A673 (cell line): ENCODE measurements at regions not wholly inside any gene's neighbourhood (a gene's known extent, or its start where the extent isn't known, plus 50 kb on each side); places are given as distances from the start of the nearest gene placed in this dataset.

ENCODE experiments used
- BruUV-seq: library from RNA; stranded (reverse); fragments of 400-500 nt; replicated peaks from 2 replicates; lab custom pipeline; 2021; lab: Mats Ljungman, UMichigan
- CTCF ChIA-PET: fragments of 300-600 bp; sonication (Branson Sonifier 250); formaldehyde crosslinking; loops from one replicate; lab custom pipeline; 2022; ENCODE audit warnings: antibody characterized with exemption; lab: Charles Lee
- POLR2A ChIA-PET: fragments of 300-600 bp; sonication (Branson Sonifier 250); formaldehyde crosslinking; loops from one replicate; lab custom pipeline; 2022; ENCODE audit warnings: antibody characterized with exemption; ENCODE audit not compliant: low non-redundant PET; lab: Charles Lee
- DNase-seq: peaks from one replicate; pipeline ENCODE4 v3.0.0-alpha.2; 2015; ENCODE audit warnings: low spot score
- H3K27ac ChIP-seq: fragments of 200-600 bp; sonication (generic); 2 replicates; pipeline ENCODE4 v1.5.1; 2016; ENCODE audit warnings: mixed run types, low read depth, mild to moderate bottlenecking, mixed read lengths, antibody characterized with exemption, low read length; ENCODE audit not compliant: poor library complexity, severe bottlenecking
- H3K27me3 ChIP-seq: fragments of 200-600 bp; sonication (generic); replicated peaks from 2 replicates; pipeline ENCODE4 v1.6.1; 2017; ENCODE audit warnings: mixed run types, low read depth, mild to moderate bottlenecking, mixed read lengths, antibody characterized with exemption, low read length; ENCODE audit not compliant: insufficient read depth, poor library complexity
- H3K36me3 ChIP-seq: fragments of 200-600 bp; sonication (generic); 2 replicates; pipeline ENCODE4 v1.6.1; 2016; ENCODE audit warnings: mixed run types, mild to moderate bottlenecking, mixed read lengths, antibody characterized with exemption, low read length; ENCODE audit not compliant: insufficient read depth, poor library complexity, severe bottlenecking
- H3K4me1 ChIP-seq: fragments of 200-600 bp; sonication (generic); 2 replicates; pipeline ENCODE4 v1.6.1; 2017; ENCODE audit warnings: mixed run types, mild to moderate bottlenecking, mixed read lengths, antibody characterized with exemption, low read length; ENCODE audit not compliant: insufficient read depth, poor library complexity, severe bottlenecking
- H3K4me3 ChIP-seq: fragments of 200-600 bp; sonication (generic); 2 replicates; pipeline ENCODE4 v1.5.1; 2016; ENCODE audit warnings: low read depth, mixed run types, mild to moderate bottlenecking, mixed read lengths, low read length; ENCODE audit not compliant: poor library complexity, severe bottlenecking
- H3K9me3 ChIP-seq: fragments of 200-600 bp; sonication (generic); 2 replicates; pipeline ENCODE4 v1.6.1; 2016; ENCODE audit warnings: mixed run types, low read depth, mild to moderate bottlenecking, mixed read lengths, antibody characterized with exemption, low read length; ENCODE audit not compliant: poor library complexity, severe bottlenecking
- EZH2 ChIP-seq: fragments of 200-600 bp; sonication (generic); IDR thresholded peaks from 2 replicates; pipeline ENCODE4 v1.6.1; 2017; ENCODE audit warnings: borderline replicate concordance, low read depth, mild to moderate bottlenecking, mixed read lengths, antibody characterized with exemption, low read length; ENCODE audit not compliant: poor library complexity, severe bottlenecking
- intact Hi-C: fragments of 100-400 bp; cut with micrococcal nuclease; formaldehyde crosslinking; loops from one replicate; pipeline ENCODE4 v1.10.0; 2022; ENCODE audit not compliant: unreplicated experiment
- TF ChIP-seq, protein P1 (sequence below): fragments of 300-800, 200-600 bp; sonication (generic); conservative IDR thresholded peaks from 2 replicates; pipeline ENCODE4 v1.5.1; 2017; ENCODE audit warnings: low read depth, mild to moderate bottlenecking, antibody characterized with exemption, low read length, moderate library complexity, mixed read lengths

DNA sequence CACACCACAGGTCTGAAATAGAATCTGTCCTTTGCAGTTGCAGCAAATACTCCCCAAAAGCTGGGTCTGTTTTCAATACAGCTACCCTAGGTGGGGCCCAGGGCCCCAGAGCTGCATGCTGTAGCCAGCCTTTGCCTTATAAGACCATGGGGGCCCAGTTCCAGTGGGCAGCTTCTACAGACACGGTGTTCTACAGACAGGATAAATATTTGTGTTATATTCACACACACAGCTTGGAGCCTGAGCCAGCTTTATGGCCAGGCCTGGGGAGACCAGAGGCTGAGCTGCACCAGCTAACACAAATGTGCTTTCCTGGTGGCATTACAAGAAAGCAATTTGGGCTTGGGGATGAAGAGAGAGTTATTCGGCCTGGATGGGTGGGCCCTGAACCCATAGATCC is 151.8 kb upstream of the NCAM1 start:
- CTCF ChIA-PET, result no interaction called here

DNA sequence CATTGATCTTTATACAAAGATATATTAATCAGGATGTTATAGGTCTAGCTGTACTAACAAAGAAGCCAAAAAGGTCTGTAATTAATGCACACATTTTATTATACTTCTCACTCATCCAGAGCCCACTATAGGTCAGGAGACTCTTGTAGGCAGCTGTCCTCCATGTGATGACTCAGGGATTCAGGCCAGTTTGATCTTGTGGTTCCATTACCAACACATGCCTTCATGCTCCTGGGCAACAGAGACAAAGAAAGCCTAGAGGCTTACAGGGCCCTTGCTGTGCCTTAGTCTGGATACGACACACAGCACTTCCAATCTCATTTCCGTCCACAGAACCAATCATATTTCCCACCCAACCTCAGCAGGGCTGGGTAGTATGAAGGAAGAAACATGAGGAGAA is 150.3 kb upstream of the NCAM1 start:
- DNase-seq, result no peak
- intact Hi-C loops, result no loop called here
- Histone ChIP-seq H3K4me3 (no peak overlapping the region), H3K9me3 (no peaks in the 10 kb centered on the region), H3K4me1 (peaks cover 21% of the 10 kb centered on the region), H3K27me3 (no peaks in the 10 kb centered on the region), H3K27ac (no peak overlapping the region), H3K36me3 (no peaks in the 10 kb centered on the region)
- ChIA-PET CTCF (no interaction called here), POLR2A (no interaction called here)
- no peak for TF ChIP-seq EZH2
- TF ChIP-seq, protein P1, sequence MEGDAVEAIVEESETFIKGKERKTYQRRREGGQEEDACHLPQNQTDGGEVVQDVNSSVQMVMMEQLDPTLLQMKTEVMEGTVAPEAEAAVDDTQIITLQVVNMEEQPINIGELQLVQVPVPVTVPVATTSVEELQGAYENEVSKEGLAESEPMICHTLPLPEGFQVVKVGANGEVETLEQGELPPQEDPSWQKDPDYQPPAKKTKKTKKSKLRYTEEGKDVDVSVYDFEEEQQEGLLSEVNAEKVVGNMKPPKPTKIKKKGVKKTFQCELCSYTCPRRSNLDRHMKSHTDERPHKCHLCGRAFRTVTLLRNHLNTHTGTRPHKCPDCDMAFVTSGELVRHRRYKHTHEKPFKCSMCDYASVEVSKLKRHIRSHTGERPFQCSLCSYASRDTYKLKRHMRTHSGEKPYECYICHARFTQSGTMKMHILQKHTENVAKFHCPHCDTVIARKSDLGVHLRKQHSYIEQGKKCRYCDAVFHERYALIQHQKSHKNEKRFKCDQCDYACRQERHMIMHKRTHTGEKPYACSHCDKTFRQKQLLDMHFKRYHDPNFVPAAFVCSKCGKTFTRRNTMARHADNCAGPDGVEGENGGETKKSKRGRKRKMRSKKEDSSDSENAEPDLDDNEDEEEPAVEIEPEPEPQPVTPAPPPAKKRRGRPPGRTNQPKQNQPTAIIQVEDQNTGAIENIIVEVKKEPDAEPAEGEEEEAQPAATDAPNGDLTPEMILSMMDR, result no peak
- BruUV-seq, result no TSS peak

More for the DNA sequence above, 151.8 kb upstream of the NCAM1 start:
- POLR2A ChIA-PET, result no interaction called here
- intact Hi-C loops, result no loop called here
- no peak for DNase-seq
- no TSS peak for BruUV-seq
- H3K27ac ChIP-seq, result no peak overlapping the region
- H3K4me1 ChIP-seq, result peaks cover 21% of the 10 kb centered on the region
- TF ChIP-seq, protein P1, result no peak
- TF ChIP-seq EZH2, result no peak
- no peaks in the 10 kb centered on the region for H3K36me3 ChIP-seq
- no peaks in the 10 kb centered on the region for H3K27me3 ChIP-seq
- H3K9me3 ChIP-seq, result no peaks in the 10 kb centered on the region
- H3K4me3 ChIP-seq, result no peak overlapping the region

DNA sequence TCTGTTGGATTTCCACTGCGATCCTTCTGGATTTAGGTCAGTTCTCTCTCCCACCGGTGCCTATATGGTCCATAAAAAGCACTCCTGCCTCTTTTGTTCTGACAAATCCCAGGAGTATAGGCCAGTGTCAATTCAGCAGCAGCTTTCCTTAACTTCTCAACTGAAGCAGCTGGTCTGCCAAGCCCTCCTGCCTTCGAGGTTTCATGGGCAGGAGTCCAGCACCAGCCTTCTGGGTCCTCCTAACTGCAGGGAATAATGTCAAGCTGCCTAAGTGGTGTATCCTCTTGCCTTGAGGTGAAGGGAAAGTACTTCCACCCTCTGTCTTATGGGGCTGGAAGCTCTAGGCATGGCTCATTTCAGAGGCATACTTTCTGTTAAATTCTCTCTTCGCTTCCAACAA is 149.4 kb upstream of the NCAM1 start:
- Histone ChIP-seq H3K27ac (no peak overlapping the region), H3K4me3 (no peak overlapping the region), H3K36me3 (no peaks in the 10 kb centered on the region), H3K9me3 (no peaks in the 10 kb centered on the region), H3K4me1 (peaks cover 14% of the 10 kb centered on the region), H3K27me3 (no peaks in the 10 kb centered on the region)
- intact Hi-C loops, result no loop called here
- TF ChIP-seq, protein P1, result no peak
- no peak for TF ChIP-seq EZH2
- POLR2A ChIA-PET, result no interaction called here
- BruUV-seq, result no TSS peak
- CTCF ChIA-PET, result no interaction called here
- DNase-seq, result no peak
